GM06990 (cell line): ENCODE measurements at regions not wholly inside any gene's neighbourhood (a gene's known extent, or its start where the extent isn't known, plus 50 kb on each side); places are given as distances from the start of the nearest gene placed in this dataset.

Source experiments
- DNase-seq: peaks from one replicate; pipeline ENCODE4 v3.0.0-alpha.2; 2011; ENCODE audit not compliant: insufficient read length; ENCODE audit errors: extremely low read depth
- H3K27me3 ChIP-seq: replicated peaks from 2 replicates; pipeline ENCODE4 v1.6.0; 2011; ENCODE audit warnings: low read length; ENCODE audit not compliant: control insufficient read depth, insufficient read depth
- H3K36me3 ChIP-seq: 2 replicates; pipeline ENCODE4 v1.5.1; 2011; ENCODE audit warnings: low read length; ENCODE audit not compliant: control insufficient read depth, insufficient read depth
- H3K4me3 ChIP-seq: replicated peaks from 2 replicates; pipeline ENCODE4 v1.5.1; 2011; ENCODE audit warnings: low read depth, mild to moderate bottlenecking, control low read depth, low read length
- TF ChIP-seq, protein P1 (sequence below): IDR thresholded peaks from 2 replicates; pipeline ENCODE4 v1.5.1; 2011; ENCODE audit warnings: low read length, control low read depth, mild to moderate bottlenecking, inconsistent platforms; ENCODE audit not compliant: insufficient read depth, poor library complexity, severe bottlenecking

- no peaks in the 10 kb centered on the region for H3K36me3 ChIP-seq
- no peak for DNase-seq
- no peaks in the 10 kb centered on the region; the same call in 1 of the 2 replicates for H3K27me3 ChIP-seq
- TF ChIP-seq, protein P1, sequence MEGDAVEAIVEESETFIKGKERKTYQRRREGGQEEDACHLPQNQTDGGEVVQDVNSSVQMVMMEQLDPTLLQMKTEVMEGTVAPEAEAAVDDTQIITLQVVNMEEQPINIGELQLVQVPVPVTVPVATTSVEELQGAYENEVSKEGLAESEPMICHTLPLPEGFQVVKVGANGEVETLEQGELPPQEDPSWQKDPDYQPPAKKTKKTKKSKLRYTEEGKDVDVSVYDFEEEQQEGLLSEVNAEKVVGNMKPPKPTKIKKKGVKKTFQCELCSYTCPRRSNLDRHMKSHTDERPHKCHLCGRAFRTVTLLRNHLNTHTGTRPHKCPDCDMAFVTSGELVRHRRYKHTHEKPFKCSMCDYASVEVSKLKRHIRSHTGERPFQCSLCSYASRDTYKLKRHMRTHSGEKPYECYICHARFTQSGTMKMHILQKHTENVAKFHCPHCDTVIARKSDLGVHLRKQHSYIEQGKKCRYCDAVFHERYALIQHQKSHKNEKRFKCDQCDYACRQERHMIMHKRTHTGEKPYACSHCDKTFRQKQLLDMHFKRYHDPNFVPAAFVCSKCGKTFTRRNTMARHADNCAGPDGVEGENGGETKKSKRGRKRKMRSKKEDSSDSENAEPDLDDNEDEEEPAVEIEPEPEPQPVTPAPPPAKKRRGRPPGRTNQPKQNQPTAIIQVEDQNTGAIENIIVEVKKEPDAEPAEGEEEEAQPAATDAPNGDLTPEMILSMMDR = no peak
- no peak overlapping the region for H3K4me3 ChIP-seq
Observed at GRCh38 chr12:132399092-132400010, 70.0 kb upstream of the GALNT9 start.

DNA sequence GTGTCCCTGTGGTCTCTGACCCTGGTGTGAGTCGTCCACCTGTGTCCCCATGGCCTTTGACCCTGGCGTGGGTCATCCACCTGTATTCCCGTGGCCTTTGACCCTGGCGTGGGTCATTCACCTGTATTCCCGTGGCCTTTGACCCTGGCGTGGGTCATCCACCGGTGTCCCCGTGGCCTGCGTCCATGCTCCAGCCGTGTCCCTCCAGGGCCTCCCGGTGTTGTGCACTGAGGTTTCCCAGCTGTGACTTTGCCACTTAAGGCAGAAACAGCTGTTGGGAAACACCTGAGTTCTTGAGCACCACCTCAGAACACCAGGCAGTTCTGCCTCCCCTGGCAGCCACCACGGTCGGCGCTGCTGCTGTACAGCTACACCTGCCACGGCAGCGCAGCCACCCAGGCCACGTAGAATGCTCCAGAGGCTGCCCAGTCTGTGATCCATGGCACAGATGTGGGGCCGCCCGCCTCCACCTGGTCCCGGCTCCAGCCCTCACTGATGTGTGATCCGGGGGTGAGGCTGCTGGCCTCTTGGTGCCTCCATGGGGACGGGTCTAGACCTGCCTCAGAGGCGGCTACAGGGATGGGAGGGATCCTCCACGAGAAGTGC lies 69.1 kb upstream of the GALNT9 start:
- DNase-seq = no peak
- H3K27me3 ChIP-seq = no peaks in the 10 kb centered on the region
- TF ChIP-seq, protein P1 = no peak
- H3K36me3 ChIP-seq = no peaks in the 10 kb centered on the region
- H3K4me3 ChIP-seq = no peak overlapping the region

DNA sequence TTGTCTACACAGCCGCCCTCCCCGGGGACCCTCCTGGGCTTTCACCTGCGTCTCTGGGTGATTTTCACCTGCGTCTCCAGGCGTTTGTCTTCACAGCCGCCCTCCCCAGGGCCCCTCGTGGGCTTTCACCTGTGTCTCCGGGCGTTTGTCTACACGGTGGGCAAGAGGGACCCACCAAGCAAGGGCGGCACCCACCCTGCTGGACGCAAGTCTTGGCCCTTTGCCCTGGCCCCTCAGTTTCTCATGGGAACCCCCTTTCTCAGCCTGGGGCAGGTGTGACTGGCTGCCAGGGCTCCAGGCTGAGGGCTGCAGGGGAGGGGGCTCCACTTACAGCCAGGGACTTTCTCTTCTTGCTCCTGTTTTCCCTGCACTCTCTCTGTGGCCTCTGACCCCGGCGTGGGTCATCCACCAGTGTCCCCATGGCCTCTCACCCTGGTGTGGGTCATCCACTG lies 68.6 kb upstream of the GALNT9 start:
- H3K36me3 ChIP-seq = no peaks in the 10 kb centered on the region
- no peak for DNase-seq
- no peaks in the 10 kb centered on the region for H3K27me3 ChIP-seq
- H3K4me3 ChIP-seq = no peak overlapping the region
- TF ChIP-seq, protein P1 = no peak

DNA sequence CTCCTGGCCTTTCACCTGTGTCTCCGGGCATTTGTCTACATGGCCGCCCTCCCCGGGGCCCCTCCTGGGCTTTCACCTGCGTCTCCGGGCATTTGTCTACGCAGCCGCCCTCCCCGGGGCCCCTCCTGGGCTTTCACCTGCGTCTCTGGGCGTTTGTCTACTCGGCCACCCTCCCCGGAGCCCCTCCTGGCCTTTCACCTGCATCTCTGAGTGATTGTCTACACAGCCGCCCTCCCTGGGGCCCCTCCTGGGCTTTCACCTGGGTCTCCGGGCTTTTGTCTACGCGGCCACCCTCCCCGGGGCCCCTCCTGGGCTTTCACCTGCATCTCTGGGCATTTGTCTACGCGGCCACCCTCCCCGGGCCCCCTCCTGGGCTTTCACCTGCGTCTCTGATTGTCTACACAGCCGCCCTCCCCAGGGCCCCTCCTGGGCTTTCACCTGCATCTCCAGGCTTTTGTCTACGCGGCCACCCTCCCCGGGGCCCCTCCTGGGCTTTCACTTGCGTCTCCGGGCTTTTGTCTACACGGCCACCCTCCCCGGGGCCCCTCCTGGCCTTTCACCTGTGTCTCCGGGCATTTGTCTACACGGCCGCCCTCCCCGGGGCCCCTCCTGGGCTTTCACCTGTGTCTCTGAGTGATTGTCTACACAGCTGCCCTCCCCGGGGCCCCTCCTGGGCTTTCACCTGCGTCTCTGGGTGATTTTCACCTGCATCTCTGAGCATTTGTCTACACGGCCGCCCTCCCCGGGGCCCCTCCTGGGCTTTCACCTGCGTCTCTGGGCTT lies 68.0 kb upstream of the GALNT9 start:
- no peaks in the 10 kb centered on the region for H3K27me3 ChIP-seq
- H3K4me3 ChIP-seq = no peak overlapping the region
- no peaks in the 10 kb centered on the region for H3K36me3 ChIP-seq
- no peak for DNase-seq
- TF ChIP-seq, protein P1 = no peak

- H3K27me3 ChIP-seq = no peaks in the 10 kb centered on the region
- H3K36me3 ChIP-seq = no peaks in the 10 kb centered on the region
- H3K4me3 ChIP-seq = no peak overlapping the region
- no peak for DNase-seq
- TF ChIP-seq, protein P1 = no peak
Observed at GRCh38 chr12:132396657-132397056, 67.3 kb upstream of the GALNT9 start.
